DND-41 (cell line): ENCODE measurements at regions not wholly inside any gene's neighbourhood (a gene's known extent, or its start where the extent isn't known, plus 50 kb on each side); places are given as distances from the start of the nearest gene placed in this dataset.
"Not testable (repeated sequence)": the region's sequence is repeated elsewhere in the genome, so short reads cannot be mapped to it uniquely, and the experiment has no call there.

Source experiments
- ATAC-seq: fragments of 200-7000 bp; cut with Tn5 transposase; 3 replicates; pipeline ENCODE4 v1.9.1; 2021; ENCODE audit warnings: low read depth; ENCODE audit not compliant: insufficient read depth
- DNase-seq: peaks from one replicate; pipeline ENCODE4 v3.0.0-alpha.2; 2020
- H2AFZ ChIP-seq: 2 replicates; pipeline ENCODE4 v1.6.0; 2012; ENCODE audit warnings: low read depth, low read length
- H3K27ac ChIP-seq: 2 replicates; pipeline ENCODE4 v1.5.1; 2012; ENCODE audit warnings: low read length, inconsistent platforms
- H3K27me3 ChIP-seq: fragments of 200-600 bp; sonication (generic); 2 replicates; pipeline ENCODE4 v1.6.0; 2012; ENCODE audit warnings: low read length, mild to moderate bottlenecking, inconsistent platforms; ENCODE audit not compliant: insufficient read depth, poor library complexity
- H3K36me3 ChIP-seq: 2 replicates; pipeline ENCODE4 v1.5.1; 2012; ENCODE audit warnings: low read length, inconsistent platforms; ENCODE audit not compliant: insufficient read depth
- H3K4me1 ChIP-seq: 2 replicates; pipeline ENCODE4 v1.5.1; 2012; ENCODE audit warnings: mild to moderate bottlenecking, low read length; ENCODE audit not compliant: insufficient read depth
- H3K4me2 ChIP-seq: 2 replicates; pipeline ENCODE4 v1.6.0; 2012; ENCODE audit warnings: mild to moderate bottlenecking, moderate library complexity, low read length, inconsistent platforms; ENCODE audit not compliant: insufficient read depth
- H3K4me3 ChIP-seq, 2 experiments: fragments of 200-600 bp in 1 of 2; shearing (Covaris generic) in 1 of 2; 2 replicates each; pipeline ENCODE4 v1.5.1; 2012 to 2016; ENCODE audit warnings: inconsistent platforms in 2 of 2, low read length in 2 of 2, mild to moderate bottlenecking in 2 of 2, low read depth in 1 of 2, moderate library complexity in 1 of 2
- H3K79me2 ChIP-seq: 2 replicates; pipeline ENCODE4 v1.6.0; 2012; ENCODE audit warnings: low read length, inconsistent platforms; ENCODE audit not compliant: insufficient read depth
- H3K9ac ChIP-seq: 2 replicates; pipeline ENCODE4 v1.6.0; 2012; ENCODE audit warnings: low read depth, mild to moderate bottlenecking, inconsistent platforms, low read length, moderate library complexity
- H3K9me3 ChIP-seq: 2 replicates; pipeline ENCODE4 v1.5.1; 2012; ENCODE audit warnings: low read length, moderate library complexity, mild to moderate bottlenecking, inconsistent platforms; ENCODE audit not compliant: insufficient read depth, severe bottlenecking
- H4K20me1 ChIP-seq: 2 replicates; pipeline ENCODE4 v1.6.0; 2012; ENCODE audit warnings: low read length; ENCODE audit not compliant: insufficient read depth
- TF ChIP-seq, protein P1 (sequence below): IDR thresholded peaks from 2 replicates; pipeline ENCODE4 v1.5.1; 2012; ENCODE audit warnings: borderline replicate concordance, low read length, moderate library complexity, mild to moderate bottlenecking; ENCODE audit not compliant: poor library complexity, severe bottlenecking; ENCODE audit errors: extremely low read depth

DNA sequence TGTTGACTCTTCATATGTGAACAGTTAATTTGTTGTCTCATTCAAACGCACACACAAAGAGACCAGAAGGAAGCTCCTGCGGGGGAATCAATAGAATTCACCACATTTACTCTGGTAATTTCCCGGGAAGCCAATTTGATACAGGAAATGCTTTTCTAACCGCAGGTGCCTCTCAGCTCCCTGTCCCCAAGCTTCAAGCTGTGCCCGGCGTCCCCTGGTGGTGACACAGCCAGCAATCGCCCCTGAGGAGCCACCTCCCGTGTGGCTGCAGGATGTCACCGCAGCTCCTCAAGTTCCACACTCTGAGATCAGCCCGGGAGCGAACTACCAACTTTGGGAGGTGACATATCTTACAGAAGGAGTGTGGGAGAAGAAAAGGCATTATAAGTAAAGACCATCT is 318.4 kb downstream of the CEP170 start:
- not testable (repeated sequence) for H3K27me3 ChIP-seq, H3K9me3 ChIP-seq, H2AFZ ChIP-seq, H3K27ac ChIP-seq, H3K9ac ChIP-seq, H3K79me2 ChIP-seq, H3K4me2 ChIP-seq, H3K4me1 ChIP-seq, H3K36me3 ChIP-seq, H3K4me3 ChIP-seq, H4K20me1 ChIP-seq
- DNase-seq (peak; percentile 29), ATAC-seq (peak; percentile 61; the same call in 2 of the 3 replicates)
- TF ChIP-seq, protein P1, sequence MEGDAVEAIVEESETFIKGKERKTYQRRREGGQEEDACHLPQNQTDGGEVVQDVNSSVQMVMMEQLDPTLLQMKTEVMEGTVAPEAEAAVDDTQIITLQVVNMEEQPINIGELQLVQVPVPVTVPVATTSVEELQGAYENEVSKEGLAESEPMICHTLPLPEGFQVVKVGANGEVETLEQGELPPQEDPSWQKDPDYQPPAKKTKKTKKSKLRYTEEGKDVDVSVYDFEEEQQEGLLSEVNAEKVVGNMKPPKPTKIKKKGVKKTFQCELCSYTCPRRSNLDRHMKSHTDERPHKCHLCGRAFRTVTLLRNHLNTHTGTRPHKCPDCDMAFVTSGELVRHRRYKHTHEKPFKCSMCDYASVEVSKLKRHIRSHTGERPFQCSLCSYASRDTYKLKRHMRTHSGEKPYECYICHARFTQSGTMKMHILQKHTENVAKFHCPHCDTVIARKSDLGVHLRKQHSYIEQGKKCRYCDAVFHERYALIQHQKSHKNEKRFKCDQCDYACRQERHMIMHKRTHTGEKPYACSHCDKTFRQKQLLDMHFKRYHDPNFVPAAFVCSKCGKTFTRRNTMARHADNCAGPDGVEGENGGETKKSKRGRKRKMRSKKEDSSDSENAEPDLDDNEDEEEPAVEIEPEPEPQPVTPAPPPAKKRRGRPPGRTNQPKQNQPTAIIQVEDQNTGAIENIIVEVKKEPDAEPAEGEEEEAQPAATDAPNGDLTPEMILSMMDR = peak; percentile 26

DNA sequence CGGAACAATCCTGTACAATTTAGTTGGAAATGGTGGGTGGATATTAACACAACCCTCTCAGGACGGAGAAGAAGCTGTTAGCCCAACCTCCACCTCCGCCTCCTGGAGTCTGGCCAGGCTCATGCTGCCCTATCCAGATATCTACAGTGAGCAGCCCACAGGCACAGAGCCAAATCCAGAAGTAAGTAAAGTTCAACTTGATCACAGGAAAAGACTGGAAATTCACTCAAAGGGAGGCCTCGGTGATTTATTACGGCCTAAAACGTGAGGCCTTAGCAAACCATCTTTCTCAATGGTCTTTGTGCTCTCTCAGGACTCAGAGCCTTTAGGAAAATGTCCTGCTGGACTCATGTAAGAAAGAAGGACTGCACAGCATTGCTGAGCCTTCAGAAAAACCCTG is 330.4 kb downstream of the CEP170 start:
- not testable (repeated sequence) for H3K4me2 ChIP-seq, H3K27ac ChIP-seq, H3K27me3 ChIP-seq, H4K20me1 ChIP-seq, H3K36me3 ChIP-seq, ATAC-seq, H2AFZ ChIP-seq, H3K9ac ChIP-seq, H3K4me1 ChIP-seq, H3K79me2 ChIP-seq, DNase-seq, H3K9me3 ChIP-seq, H3K4me3 ChIP-seq

DNA sequence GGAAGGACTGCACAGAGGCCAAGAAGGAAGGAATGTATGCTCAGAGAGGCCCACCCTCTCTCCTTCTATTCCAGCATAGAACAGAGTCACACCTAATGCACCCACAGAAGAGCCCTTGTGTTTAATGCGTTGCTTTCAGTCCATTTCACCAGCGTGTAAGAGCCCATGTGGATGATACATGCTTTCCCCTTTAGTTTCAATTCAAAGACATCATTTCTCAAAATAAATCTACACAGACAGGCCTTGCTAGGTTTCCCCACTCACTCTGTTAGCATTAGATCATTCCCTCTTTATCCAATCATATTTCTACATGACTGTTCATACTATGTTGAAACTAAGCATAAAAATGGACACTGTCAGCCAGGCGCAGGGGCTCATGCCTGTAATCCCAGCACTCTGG is 331.5 kb downstream of the CEP170 start:
- not testable (repeated sequence) for H4K20me1 ChIP-seq, H3K27me3 ChIP-seq, H3K4me2 ChIP-seq

GRCh38 chr1:242914729-242915128 is 340.4 kb downstream of the CEP170 start:
- not testable (repeated sequence) for H3K79me2 ChIP-seq, H3K9me3 ChIP-seq, H4K20me1 ChIP-seq, DNase-seq, H3K27ac ChIP-seq, H2AFZ ChIP-seq, H3K4me3 ChIP-seq, H3K27me3 ChIP-seq, H3K36me3 ChIP-seq, H3K9ac ChIP-seq, H3K4me2 ChIP-seq, ATAC-seq, H3K4me1 ChIP-seq

More for the DNA sequence above, 331.5 kb downstream of the CEP170 start:
- not testable (repeated sequence) for H2AFZ ChIP-seq, H3K9ac ChIP-seq, H3K27ac ChIP-seq, H3K4me3 ChIP-seq, H3K4me1 ChIP-seq, H3K9me3 ChIP-seq, H3K79me2 ChIP-seq, H3K36me3 ChIP-seq, DNase-seq, ATAC-seq

- not testable (repeated sequence) for H4K20me1 ChIP-seq, H3K79me2 ChIP-seq, H3K9ac ChIP-seq, H2AFZ ChIP-seq, DNase-seq, H3K4me2 ChIP-seq, H3K9me3 ChIP-seq, H3K4me3 ChIP-seq, H3K27me3 ChIP-seq, ATAC-seq, H3K27ac ChIP-seq, H3K4me1 ChIP-seq, H3K36me3 ChIP-seq
Measured at GRCh38 chr1:242912855-242913254, 342.2 kb downstream of the CEP170 start.

DNA sequence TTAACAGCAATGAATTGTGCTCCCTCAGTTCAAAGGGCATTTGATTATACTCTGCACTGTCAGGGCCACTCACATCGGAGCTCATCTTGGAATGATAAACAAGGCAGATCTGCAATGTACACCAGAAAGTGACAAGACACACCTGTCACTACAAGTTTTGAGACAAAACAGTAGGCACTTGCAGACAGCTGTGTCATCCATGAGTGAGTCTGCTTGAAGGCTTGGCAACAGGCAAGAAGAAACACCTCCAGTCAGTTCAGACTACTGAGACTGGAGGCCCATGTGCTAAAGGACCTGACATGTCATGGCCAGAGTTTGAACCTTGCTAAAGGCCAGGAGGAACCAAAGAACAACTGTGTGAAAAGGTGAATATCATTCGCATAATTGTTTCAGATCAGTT is 354.5 kb downstream of the CEP170 start:
- not testable (repeated sequence) for H3K4me2 ChIP-seq, H3K9ac ChIP-seq, H3K4me1 ChIP-seq, H2AFZ ChIP-seq, H3K9me3 ChIP-seq, ATAC-seq, DNase-seq, H3K27me3 ChIP-seq, H3K79me2 ChIP-seq, H4K20me1 ChIP-seq, H3K36me3 ChIP-seq, H3K4me3 ChIP-seq, H3K27ac ChIP-seq
